GM18505 (cell line): ENCODE measurements at regions not wholly inside any gene's neighbourhood (a gene's known extent, or its start where the extent isn't known, plus 50 kb on each side); places are given as distances from the start of the nearest gene placed in this dataset.
"Not testable (repeated sequence)": the region's sequence is repeated elsewhere in the genome, so short reads cannot be mapped to it uniquely, and the experiment has no call there.

ENCODE experiments used
- ATAC-seq: cut with Tn5 transposase; IDR thresholded peaks from one replicate; pipeline ENCODE4 v1.9.1; 2021; ENCODE audit not compliant: unreplicated experiment
- POLR2A ChIP-seq: IDR thresholded peaks from 4 replicates; pipeline ENCODE4 v1.6.1; 2011; ENCODE audit warnings: borderline replicate concordance; ENCODE audit not compliant: insufficient read depth, insufficient read length; ENCODE audit errors: extremely low read depth

DNA sequence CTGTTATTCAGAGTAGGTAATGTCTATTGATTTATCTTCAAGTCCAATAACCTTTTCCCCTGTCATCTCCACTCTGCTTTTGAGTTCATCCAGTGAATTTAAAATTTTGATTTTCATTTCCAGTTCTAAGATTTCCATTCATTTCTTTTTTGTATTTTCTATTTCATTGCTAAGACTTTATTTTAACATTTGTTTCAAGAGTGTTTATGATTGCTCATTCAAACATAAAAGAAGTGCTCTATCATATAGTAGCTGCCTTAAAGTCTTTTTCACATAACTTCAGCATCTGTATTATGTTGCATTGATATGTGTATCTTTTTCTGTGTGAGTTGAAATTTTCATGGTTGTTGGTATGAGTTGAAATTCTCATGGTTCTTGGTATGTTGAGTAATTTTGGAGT lies 341.6 kb downstream of the SOX4 start:
- no peak for ATAC-seq
- no peak for TF ChIP-seq POLR2A

DNA sequence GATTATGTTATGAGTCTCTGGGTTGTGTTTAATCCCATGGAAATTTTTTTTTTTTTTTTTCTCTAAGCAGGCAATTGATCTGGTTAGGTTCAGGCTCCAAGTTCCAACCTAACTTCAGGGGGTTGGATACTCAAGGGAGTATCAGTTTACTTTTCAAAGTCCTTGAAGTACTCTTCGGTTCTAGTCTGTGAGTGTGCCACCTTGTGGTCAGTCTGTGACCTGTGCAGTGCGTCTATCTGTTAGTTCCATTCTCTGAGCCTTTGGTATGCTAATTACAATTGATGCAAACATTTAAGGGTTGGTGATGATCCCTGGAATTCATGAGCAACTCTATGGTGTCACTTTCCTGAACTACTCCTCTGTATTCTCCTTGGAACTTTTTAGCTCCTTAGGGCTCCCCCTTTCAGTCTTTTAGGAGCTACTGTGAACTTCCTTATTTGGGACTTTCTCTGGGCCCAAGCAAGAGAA lies 342.0 kb downstream of the SOX4 start:
- no peak for TF ChIP-seq POLR2A
- ATAC-seq: no peak

DNA sequence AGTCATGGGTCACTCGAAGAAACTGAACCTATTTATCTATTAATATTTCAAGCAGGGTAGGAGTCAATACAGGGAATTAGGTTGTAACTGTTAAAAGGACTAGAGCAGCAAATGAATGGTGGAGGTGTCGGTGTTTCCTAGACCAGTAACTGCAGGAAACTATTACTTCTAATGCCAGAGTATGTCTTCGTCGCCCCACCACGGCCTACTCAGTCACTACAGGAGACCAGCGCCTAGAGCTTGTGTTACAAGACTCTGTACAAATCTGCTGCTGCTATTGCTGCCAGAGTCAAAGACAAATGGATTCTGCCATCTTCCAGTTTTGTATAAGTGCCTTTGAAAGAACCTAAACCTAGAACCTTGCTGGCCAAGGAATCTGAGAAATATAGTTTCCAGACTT lies 343.9 kb downstream of the SOX4 start:
- no peak for ATAC-seq
- TF ChIP-seq POLR2A: no peak

DNA sequence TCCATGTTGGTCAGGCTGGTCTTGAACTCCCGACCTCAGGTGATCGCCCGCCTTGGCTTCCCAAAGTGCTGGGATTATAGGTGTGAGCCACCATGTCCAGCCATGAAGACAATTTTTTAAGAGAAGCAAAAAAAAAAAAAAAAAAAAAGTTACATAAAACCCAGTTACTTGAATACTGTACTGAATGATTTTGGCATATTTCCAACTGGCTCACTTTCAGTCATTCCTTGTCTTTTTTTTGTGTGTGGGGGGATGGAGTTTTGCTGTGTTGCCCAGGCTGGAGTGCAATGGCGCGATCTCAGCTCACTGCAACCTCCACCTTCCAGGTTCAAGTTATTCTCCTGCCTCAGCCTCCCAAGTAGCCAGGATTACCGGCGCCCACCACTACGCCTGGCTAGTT lies 345.5 kb downstream of the SOX4 start:
- not testable (repeated sequence) for ATAC-seq

DNA sequence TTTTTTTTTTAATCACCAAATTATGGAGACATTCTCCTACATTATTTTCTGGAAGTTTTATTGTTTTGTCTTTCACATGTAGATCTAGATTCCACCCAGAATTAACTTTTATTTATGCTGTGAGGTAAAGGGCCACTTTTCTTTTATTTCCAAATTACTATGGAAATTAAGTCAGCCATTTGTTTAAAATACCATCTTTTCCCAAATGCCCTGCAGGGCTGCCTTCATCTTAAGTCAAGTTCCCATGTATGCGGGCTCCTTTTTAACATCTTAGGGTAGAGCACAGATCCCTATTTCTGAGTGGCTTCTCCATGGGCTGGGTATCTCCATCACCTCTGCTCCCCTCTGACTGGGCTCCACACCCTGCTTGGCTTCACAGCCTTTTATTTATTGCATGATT lies 348.4 kb downstream of the SOX4 start:
- ATAC-seq: no peak
- TF ChIP-seq POLR2A: no peak

DNA sequence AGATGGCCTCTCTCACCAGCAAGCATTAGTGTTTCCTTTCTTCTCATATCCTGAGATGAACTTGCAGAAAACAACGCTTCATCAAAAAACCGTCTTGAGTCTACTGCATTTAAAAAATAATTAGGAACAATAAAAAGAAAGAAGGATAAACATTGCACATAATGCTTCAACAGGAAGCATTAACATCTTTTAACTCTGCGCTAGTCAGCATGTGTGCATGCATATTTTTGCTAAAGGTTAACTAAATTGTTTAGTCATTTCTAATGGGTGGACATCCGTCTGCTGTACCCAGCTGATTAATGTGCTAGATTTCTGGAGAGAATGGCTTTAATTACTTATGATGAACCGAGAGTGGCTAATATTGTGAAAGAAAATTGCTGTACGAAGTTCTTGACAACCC lies 349.3 kb downstream of the SOX4 start:
- ATAC-seq: no peak

DNA sequence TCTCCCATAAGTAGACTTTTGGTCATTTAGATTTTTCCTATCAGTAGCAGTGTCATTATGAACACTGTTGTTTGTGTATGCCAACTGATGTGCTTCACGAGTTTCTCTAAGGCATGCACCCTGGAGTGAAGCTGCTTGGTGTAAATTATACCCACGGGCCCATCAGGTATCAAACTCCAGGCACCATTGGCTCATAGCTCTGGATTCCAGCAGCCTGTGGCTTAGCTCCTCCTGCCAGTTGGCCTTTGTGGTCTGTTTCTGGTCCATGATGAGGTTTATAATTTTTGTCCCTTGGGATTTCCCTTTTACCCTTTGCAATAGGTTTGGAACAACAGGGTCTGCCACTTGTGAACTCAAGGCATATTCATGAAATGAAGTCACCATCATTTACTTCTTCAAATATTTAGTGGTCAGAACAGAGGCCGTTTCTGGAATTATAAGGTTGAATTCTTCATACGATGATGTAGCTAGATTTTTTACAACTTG lies 350.5 kb downstream of the PRL start:
- no peak for ATAC-seq
- TF ChIP-seq POLR2A: no peak

More for the DNA sequence above, 349.3 kb downstream of the SOX4 start:
- no peak for TF ChIP-seq POLR2A

DNA sequence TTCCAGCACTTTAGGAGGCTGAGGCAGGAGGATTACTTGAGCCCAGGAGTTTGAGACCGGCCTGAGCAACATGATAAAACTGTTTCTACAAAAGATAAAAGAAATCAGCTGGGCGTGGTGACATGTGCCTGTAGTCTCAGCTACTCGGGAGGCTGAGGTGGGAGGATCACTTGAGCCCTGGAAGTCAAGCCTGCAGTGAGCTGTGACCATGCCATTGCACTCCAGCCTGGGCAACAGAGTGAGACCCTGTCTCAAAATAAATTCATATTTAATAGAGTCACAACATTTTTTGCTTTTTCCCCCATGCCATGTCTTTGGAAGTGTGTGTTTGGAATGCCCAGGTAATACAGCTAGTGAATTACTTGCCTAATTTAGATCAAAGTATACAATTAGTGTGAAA lies 349.6 kb downstream of the PRL start:
- ATAC-seq: not testable (repeated sequence)

DNA sequence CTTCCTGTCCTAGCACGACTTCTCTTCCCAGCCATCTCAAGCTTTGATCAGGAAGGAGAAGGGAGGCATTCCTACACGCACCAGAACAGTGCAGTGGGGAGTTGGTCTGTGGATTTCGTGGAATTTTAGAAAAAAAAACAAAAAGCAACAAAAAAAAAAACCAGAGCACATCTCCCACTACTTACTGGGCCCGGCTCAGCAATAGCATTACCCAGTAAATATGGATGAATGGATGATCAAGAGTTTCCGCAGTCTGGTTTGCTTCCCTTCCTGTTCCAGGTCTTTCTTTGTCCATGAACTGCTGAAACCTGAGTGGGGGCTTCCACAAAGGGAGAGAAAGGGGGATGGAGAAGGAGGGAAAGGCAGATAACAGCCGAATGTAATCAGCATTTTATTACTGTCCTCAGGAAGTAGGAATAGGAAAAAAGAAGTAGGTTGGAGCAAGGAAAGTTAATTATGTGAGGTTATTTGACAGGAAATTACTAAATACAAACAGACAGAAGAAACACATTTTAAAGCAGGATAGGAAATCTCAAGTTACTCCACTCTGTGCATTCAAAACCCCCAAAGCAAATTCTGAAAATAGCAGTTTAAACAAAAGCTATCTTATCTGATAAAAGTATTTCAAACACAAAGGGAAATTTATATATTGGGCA lies 349.0 kb downstream of the PRL start:
- no peak for ATAC-seq
- TF ChIP-seq POLR2A: no peak

DNA sequence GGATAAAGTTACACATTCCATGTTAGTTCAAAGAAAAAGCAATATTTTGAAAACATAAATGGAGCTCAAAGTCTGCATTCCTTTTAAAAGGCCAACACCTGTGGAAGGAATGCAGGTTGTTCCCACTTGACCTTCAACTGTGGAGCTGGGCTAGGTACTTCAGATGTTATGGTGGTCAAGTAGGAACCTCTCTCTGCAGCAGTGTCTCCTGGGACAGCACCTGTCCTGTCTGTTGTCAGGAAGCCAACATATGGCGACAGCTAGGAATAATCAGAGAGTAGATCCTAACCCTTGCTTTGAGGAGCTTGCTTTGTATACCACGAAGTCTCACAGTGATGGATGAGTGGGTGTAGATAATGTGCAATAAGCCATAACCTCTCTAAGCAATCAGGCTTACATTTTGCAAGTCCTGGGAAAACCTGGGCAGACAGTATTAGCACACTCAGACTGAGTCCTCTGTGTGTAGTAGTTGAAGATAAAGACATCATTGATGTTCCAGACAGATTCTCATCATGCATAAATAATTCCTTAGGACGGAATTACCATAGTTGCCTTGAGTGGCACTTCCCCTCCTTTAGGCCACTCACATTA lies 347.5 kb downstream of the PRL start:
- no peak for ATAC-seq
- TF ChIP-seq POLR2A: no peak

DNA sequence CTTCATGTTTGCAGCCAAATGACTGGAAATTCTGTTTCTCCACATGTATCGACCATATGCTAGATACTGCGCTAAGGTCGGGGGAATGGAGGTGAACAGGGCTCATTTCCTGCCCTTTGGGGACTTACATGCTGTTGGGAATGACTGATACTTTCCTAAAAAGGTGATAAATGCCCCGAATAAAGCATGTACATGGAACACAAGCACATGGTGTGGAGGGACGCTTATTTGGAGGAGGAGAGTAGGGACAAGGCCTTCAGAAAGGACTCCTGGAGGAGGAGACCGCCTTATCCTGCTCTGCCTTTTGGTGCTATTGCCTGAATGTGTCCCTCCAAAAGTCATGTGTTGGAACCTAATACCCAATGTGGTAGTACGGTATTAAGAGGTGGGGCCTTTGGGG lies 344.5 kb downstream of the PRL start:
- no peak for ATAC-seq
- TF ChIP-seq POLR2A: no peak

DNA sequence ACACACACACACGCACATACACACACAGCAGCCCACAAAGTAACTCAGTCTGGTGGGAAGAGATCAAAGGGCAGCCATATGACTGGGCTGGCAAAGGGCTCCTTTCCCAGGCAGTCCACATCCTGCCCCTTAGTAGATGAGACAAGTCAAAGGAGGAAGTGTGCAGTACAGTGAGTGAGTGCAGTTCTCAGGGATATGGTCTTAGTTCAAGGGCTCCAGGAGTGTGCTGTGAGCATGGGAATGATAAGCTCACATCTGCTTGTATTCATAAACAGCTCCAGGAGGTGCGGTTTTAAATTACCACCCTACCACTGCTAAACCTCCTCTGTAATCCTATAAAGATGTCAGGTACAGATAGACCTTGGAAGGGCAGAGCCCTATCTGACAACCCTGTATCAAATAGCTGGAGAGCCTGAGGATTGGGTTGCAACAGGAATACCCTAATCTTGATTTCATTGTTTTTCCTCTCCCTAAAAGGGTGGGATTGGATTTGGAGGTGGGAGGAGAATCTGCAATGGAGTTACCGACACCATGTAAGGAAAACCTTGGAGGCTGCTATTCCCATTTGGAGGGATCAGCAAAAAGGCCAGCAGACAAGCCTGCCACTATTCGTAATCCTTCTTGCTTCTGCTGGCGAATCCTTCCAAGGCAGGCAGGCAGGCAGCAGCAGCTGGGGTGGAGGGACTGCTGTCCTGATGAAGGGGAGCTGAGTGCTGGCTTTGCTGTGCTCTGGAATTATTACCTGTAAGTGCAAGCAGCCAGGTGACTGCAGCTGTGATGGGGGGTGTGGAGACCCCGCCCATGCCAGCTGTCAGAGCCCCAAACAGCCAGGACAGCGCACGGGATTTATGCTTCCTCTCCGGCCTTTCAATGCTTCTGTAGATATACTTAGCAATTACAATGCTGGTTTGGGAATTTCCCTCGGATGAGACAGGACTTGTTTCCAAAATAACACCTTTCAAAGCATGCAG lies 342.7 kb downstream of the PRL start:
- no peak for TF ChIP-seq POLR2A
- no peak for ATAC-seq

DNA sequence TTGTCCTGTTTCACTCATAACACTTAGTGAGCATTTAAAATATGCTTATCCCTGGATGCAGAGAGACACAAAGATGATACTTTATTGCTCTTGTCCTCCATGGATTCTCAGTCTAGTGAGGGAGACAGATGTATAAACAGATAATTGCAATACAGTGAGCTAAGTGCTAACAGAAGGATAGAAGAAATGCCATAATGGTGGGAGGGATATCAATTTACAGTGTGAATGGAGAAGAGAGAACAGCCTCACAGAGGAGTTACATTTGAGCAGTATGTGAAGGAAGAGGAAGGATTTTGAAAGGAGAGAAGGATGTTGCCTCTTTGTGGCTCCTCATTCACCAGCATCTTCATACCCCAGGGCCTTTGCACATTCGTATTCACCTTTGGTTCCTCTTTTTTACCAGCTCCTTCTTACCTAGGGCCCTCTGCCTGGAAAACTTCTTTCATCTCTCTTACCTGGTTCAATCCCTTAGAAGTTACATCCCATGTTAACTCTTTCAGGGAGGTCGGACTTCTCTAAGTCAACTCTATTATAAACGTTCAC lies 341.7 kb downstream of the PRL start:
- TF ChIP-seq POLR2A: no peak
- no peak for ATAC-seq
